NCI-H1092 treated with DMSO at 0.1 percent for 48 hours (cell line): ENCODE measurements at regions not wholly inside any gene's neighbourhood (a gene's known extent, or its start where the extent isn't known, plus 50 kb on each side); places are given as distances from the start of the nearest gene placed in this dataset.
"Not testable (repeated sequence)": the region's sequence is repeated elsewhere in the genome, so short reads cannot be mapped to it uniquely, and the experiment has no call there.

Experiments
- DNase-seq: peaks from one replicate; lab custom pipeline; 2025; lab: John Stamatoyannopoulos, UW

DNA sequence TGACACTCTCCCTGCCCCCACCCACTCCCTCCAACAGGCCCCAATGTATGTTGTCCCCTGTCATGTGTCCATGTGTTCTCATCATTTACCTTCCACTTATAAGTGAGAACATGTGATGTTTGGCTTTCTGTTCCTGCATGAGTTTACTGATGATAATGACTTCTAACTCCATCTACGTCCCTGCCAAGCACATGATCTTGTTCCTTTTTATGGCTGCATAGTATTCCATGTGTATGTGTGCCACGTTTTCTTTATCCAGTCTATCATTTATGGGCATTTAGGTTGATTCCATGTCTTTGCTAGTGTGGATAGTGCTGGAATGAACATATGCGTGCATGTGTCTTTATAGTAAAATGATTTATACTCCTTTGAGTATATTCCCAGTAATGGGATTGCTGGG is 100.0 kb upstream of the LHX5 start:
- DNase-seq = no peak

DNA sequence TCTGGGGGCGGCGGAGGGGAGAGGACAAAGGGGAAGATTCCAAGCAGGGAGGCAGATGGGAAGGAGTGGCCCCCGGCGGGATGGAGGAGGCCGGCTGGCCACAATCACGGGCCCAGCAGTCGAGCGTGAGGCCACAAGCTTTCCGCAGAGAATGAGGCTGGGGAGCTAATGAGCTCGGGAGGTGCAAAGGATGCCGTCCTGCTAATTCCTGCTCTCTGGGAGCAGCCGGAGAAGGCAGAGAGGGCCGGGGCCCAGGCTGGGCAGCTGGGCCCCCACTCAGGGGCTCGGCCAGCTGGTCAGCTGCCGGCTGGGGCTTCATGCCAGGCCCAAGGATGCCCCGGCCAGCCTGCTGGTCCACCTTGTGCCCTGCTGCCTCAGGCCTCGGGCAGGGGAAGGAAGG is 98.1 kb upstream of the LHX5 start:
- no peak for DNase-seq

DNA sequence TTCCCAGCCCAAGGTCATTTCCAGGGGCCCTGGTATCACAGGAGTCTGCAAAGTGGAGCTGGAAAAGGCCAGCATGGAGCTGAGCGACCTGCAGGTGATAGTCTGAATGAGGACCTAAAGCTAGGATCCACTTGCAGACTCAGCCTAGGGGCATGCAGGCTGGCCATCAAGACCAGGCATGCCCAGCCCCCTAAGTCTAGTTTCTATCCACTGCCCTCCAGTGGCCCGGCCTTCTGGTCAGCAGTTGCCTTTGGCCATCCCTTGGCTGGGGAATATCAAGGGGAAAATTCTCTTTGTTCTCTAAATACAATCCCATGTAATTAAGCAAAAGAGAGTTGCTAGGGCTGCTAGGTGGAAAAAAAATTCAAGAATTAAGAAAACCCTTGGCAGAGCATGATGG is 96.3 kb upstream of the LHX5 start:
- no peak for DNase-seq

DNA sequence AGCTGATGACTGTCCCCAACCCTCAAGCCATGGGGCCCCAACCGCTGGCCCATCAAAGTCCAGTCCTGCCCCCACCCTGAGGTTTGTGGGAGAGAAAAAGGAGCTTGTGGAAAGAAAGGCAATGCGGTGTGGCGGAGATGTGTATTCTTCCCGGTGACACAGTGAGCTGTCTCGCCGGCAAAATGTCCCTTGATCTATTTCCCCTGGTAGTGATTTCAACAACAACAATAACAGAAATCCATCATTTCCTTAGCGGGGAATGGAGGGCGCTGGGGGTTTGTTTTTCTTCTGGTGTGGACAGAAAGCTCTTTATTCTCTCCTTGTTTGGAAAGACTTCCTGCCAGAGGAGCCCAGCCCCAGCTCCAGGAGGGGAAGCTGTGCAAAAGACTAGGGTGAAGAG is 93.7 kb upstream of the LHX5 start:
- no peak for DNase-seq

DNA sequence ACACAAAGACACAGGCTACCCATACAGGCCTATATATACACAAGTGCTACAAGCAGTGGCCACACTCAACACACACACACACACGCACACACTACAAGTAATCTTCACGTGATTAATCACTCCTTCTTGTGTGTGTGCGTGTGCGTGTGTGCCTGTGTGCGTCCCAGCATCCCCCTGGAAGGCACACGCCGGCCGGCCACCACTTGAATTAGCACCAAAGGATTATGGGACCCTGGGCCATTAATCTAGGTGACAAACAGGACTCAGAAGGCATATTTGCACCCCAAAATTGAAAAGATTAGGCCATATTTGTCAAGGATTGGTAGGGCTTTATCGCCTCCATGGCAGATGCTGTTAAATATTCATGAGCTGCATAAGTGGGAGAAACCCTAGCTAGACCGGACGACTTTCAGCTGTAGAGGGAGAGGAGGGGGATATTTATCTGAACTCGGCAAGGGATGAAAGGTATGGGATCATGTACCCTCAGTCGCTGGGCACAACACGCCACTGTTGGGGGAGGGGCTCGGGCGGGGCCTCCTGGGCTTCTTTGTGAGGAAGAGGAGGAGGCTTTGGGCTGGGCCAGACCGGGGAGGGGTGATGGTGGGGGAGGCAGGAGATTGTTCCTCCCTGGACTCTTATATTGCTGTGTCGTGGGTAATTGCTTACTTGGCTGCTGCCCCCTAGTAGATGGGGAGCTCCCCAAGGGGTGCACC is 89.6 kb upstream of the LHX5 start:
- DNase-seq = no peak

DNA sequence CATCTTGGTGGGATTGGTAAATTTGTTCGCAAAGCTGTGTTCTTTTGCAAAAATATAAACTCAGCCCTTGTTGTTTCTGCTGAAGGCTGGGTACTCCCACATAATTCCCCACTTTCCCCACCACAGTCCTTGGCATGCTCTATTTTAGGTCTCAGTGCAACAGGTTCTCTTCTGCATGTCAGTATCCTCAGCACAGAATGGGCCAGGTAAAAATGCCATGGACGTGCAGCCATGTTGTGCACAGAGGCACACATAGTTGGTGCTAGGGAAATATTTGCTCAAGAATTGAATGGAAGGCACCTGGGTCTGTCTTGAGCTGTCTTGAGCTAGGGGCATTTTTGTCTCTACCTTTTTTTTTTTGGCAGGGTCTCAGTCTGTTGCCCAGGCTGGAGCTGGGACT is 87.8 kb upstream of the LHX5 start:
- DNase-seq = no peak

DNA sequence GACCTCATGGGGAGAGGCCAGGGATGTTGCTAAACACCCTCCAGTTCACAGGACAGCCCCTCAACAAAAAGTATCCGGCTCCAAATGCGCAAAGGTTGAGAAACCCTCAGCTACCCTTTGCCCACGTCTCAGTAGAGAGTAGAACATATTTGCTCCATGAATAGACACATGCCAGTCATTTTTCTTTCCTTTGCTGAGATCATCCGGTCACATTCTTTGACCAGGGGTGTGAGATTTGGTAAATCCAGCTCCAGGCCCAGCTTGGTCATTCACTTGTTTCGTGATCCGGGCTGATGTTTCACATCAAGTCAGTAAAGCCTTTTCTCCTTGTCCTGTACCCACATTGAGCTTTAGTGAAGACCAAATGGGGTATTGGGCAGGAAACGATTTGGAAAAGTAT is 83.6 kb upstream of the LHX5 start:
- DNase-seq = no peak

DNA sequence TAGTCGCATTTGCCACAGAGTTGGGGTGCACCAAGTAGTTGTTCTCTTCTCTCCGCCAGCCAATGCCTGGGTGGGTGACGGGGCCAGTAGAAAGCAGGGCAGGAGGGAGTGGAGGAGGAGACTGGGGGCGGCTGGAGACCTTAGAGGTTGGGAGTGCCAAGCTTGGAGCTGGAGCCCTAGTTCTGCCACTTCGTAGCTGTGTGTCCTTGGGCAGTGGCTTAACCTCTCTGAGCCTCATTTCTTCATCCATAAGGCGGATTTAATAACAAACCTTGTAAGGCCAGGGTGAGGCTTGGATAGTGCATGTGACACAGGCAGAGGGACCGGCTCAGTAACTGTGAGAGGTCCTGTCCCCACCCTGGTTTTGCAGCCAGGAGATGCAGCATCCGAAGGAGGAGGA is 81.1 kb upstream of the LHX5 start:
- DNase-seq = no peak

DNA sequence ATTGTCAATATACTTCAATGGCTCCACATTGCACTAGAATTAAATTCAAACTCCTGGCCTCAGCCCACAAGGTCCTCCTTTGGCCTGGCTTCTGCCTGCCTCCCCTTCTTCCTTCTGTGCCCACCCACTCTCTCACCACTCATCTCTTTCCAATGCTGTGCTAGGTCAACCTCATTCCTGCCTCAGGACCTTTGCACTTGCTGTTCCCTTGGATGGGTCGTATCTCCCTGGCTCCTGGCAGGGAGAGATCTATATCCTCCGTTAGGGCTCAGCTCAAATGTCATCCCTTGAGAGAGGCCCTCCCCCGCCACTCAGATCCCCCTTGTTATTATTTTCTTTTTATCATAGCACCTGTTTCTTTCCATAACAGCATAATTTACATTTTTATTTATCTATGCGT is 79.9 kb upstream of the LHX5 start:
- no peak for DNase-seq

DNA sequence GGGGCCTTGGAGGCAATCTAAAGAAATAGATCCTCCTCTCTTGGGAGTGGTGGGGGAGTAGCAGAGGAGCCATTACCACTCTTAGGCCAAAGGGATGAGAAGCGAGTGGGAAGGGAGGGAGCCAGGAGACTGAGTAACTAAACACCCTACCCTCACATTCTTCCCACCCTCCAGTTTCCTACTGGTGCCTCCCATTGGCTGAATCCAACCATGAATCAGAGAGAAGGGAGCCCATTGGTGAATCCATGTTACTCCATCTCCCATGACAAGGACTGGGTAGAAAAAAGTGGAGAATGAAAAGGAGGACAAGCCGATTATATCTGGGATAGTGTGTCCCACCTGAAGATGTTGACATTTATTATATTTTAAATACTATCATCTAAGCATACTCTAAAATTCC is 76.8 kb upstream of the LHX5 start:
- DNase-seq = no peak

DNA sequence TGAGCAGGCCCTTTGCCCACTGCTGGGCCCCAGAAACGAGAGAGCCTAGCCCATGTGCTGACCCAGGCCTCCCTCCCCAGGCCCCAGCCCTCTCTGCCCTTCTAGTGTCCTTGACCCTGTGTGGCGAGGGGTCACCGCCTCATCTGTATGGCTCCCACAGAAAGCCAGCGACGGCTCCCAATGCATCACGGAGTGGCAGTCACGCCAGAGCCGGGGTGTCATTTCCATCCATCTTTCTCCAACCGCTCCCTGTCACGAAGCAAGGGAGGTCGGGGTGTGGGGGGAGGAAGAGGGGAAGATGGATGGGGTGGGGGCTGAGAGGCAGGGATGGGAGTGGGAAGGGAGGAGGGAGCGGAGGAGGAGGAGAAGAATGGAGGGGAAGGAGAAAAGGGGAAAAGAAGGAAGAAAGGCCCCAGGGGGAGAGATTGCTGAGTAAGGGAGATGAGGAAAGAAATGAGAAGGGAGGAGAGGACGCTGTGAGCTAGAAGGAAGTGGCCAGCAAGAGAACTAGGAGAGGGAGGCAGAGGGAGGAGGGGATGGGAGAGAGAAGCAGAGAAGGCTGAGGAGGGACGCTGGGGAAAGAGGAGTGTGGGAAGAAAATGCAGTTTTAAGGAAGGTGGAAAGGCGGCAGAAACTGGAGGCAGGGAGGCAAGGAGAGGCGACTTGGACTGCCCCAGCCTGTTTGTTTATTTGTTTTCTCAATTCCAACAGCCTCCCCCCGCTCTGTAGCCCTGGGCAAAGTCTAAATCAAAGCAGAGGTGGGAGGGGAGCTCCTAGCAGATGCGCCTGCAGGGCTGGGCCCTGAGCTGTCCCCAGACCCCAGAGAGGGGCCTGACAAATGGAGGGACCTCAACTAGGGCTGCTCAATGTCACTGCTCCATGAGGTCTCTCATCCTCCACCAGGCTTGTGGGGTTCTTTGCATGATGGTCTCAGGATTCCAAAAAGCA is 75.5 kb upstream of the LHX5 start:
- no peak for DNase-seq

DNA sequence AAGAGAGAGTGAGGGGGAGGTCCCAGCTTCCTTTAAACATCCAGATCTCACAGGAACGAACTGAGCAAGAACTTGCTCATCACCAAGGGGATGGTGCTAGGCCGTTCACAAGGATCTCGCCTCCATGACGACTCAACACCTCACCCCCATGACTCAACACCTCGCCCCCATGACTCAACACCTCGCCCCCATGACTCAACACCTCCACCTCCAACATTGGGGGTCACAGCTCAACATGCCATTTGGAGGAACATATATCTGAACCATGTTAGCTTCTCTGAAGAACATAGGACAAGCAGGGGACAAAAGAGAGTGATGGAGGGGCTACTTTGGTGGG is 66.0 kb upstream of the LHX5 start:
- no peak for DNase-seq

DNA sequence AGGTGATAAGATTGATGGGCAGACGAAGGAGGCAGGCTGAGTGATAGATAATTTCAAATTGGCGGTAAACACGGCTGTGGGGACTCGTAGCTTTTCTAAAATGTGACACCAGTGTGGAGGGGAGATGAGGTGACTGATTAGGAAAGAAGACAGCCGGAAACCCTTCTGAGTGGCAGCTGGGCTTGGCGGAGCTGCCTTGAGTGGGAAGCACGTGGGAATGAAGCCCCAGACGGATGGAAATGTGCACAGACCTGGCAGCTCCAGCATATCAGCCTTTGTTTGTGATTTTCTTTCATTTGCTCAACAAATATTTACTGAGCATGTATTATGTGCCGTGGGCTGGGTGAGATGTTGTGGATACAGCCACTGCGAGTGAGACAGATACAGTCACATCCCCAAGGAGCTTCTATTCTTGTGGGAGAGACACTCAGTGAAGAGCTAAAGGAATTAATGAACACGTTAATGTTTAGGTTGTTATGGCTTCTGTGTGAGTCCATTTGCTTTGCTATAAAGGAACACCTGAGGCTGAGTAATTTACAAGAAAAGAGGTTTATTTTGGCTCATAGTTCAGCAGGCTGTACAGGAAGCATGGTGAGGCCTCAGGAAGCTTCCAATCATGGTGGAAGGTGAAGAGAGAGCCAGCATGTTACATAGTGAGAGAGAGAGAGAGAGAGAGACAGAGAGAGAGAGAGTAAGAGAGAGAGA is 65.5 kb upstream of the LHX5 start:
- DNase-seq = no peak

DNA sequence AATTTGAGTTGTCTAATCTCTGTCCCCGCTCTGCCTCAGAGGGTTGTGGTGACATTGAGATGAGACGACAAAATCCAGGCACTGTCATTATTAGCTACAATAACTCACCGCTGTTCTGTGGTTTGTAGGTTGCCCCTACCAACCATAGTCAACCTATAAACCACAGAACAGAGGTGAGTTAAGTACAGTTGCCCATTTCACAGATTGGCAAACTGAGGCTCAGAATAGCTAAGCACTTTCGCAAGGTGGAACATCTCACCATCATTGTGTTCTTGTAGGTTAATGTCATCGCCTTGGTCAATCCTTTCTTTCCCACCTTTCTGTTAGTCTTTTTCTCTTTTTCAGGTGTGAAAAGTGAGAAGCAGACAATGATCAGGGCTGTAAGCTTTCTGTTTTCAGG is 63.4 kb upstream of the LHX5 start:
- no peak for DNase-seq

DNA sequence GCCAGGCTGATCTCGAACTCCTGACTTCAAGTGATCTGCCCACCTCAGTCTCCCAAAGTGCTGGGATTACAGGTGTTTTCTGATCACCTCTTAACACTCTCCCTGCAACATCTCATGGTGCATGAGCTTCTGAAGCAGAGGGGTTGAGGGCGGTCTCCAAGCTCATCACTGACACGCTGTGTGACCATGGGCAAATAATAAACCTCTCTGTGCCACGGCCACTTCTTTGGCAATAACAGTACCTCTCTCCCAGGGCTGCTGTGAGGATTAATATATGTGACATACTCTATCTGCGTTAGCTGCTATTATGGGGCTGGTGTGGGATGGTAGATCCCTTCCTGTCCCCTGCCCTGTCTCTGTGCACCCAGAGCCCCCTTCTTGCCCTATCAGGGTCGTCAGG is 62.9 kb upstream of the LHX5 start:
- DNase-seq = no peak

DNA sequence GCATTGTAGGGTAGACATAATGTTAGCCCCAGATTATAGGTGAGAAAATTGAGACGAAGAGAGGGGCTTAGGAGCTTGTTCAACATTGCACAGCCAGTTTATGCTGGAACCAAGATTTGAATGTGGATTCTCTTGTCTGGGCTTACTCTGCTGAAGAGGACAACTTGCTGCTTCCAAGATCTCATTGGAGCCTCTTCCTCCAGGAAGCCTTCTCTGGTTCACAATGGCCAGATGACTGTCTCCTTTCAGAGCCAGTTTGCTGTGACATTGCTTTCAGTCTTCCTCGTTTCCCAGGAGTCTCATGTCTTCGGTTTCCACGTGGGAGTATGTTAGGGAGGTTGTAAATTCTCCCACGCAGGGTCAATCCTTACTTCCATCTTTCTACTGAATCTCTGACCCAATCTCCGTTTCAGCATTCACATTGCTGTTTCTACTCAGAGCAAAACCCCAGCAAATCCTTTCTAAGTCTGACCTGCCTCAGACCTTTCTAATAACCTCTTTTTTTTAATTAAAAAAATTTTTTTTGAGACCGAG is 62.2 kb upstream of the LHX5 start:
- DNase-seq = no peak

DNA sequence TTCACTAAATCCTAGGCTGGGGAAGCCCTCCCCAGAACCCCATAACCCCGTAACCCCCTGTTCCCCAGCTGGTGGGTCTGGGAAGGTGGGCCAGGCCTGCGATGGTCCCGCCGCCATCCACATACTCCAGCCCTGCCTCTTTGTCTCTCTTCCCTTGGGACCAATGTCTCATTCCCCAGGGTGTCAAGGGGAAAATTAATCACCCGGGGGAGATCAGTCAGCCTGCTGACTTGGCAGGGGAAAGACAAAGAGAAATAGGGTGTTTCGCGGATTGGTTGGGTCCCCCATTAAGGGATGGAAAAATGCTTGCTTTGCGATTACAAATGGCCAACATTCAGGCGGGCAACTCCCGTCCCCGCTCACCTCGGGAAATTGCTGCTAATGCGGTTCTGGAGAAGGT is 60.6 kb upstream of the LHX5 start:
- no peak for DNase-seq

DNA sequence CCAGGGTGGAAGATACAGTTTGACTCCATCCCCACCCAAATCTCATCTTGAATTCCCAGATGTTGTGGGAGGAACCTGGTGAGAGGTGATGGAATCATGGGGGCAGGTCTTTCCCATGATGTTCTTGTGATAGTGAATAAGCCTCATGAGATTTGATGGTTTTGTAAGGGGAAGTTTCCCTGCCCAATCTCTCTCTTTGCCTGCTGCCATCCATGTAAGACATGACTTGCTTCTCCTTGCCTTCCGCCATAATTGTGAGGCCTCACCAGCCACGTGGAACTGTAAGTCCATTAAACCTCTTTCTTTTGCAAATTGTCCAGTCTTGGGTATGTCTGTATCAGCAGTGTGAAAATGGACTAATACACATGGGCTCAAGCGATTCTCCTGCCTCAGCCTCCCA is 59.4 kb upstream of the LHX5 start:
- not testable (repeated sequence) for DNase-seq

DNA sequence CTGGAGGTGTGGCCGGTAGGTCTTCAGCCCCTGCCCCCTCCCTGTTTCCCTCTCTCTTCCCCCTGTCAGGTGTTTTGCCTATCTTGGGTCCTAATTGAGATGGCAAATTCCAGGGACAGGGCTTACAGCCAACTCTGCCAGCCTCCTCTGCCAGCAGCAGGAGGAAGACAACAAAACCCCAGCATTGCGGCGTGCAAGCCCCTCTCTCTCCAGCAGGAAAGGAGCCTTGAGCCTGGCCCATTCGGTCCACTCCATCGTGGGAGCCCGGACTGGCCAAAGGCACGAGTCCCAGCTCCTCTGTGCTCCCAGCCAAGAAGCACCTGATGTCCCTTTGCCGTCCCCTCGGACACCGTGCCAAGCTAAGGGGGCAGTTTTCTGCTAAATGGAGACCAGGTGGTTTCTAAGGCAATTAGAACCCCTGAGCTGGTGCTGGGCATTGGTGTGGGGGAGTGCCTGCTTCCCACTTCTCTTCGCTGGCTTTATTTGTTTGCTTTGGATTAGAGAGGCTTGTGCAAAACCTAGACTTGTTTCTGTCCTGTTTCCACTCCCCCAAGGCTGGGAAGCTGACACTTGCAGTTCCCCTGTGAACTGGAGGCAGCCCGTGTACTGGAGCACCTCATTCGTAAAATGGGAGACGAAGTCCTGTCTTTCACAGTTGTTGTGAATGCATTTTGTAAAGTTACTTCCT is 57.1 kb upstream of the LHX5 start:
- DNase-seq = peak; percentile 22

DNA sequence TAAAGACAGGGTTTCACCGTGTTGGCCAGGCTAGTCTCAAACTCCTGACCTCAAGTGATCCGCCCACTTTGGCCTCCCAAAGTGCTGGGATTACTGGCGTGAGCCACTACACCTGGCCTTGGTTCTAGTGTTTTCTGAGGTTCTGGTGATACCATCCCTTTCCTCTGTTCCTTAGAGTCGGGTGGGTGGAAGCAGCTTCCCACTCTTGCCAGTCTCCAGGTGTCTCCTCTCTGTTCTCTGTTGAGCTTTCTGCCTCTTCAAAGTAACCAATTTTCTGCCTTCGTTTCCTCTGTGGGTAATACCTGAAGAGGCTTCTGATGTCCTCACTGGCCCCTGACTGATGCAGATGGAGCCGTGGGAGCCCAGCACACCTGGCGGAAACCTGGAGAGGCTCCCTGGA is 53.4 kb upstream of the LHX5 start:
- DNase-seq = no peak

DNA sequence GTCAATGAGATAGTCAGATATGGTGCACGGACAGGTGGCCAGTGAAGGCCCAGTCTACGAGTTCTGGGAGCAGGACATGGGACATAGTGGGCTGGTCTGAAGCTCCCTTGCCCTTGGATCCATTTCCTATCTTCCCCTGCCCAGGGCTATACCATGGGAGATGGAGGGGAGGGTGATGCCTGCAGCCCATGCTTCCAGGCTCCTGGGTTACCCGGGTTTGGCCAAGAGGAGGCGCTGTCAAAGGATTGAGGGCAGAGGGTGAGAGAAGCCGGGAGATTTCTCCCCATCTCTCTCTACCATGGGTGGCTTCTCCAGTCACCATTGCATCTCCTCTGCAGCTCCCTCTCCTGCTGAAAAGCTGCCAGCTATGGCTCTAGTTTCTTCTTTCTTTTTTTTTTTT is 52.8 kb upstream of the LHX5 start:
- no peak for DNase-seq

DNA sequence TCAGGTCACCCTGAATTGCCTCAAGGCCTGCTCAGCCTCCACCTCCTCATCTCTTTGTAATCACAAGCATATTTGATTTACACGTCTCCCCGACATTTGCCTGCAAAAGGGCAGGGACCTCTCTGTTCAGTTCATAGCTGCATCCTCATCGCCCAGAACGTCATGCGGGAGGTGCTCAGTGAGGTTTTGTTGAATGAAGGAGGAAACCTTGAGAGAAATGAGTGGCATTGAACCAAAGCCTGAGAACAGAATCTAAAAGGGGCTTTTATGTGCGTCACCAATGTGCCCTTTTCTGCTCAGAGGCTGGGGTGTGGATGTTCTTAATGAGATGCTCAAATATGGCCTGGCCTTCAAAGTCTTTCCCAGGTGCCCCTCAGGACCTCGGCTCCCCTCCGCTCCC is 50.0 kb upstream of the LHX5 start:
- no peak for DNase-seq
